B cell (primary cell): ENCODE measurements at regions not wholly inside any gene's neighbourhood (a gene's known extent, or its start where the extent isn't known, plus 50 kb on each side); places are given as distances from the start of the nearest gene placed in this dataset.

Experiments
- ATAC-seq: fragments of 200-7000 bp; cut with Tn5 transposase; one replicate; pipeline ENCODE4 v1.10.0; 2021; ENCODE audit warnings: low read depth, mild to moderate bottlenecking, moderate number of reproducible peaks, moderate library complexity
- CTCF ChIA-PET: fragments of 350-600 bp; sonication (Branson Sonifier 250); formaldehyde crosslinking; loops from one replicate; lab custom pipeline; 2021; ENCODE audit warnings: antibody characterized with exemption, inconsistent platforms; lab: Charles Lee
- POLR2A ChIA-PET: fragments of 350-600 bp; sonication (Branson Sonifier 250); formaldehyde crosslinking; loops from one replicate; lab custom pipeline; 2021; ENCODE audit warnings: antibody characterized with exemption; lab: Charles Lee
- DNase-seq: peaks from one replicate; pipeline ENCODE4 v3.0.0; 2013
- H2AFZ ChIP-seq: 2 replicates; pipeline ENCODE4 v1.6.1; 2012; ENCODE audit warnings: mild to moderate bottlenecking, low read depth, low read length; ENCODE audit not compliant: insufficient read depth, poor library complexity, severe bottlenecking
- H3K27ac ChIP-seq, 2 donors: 1 replicate in 1 of 2; 2 replicates in 1 of 2; pipeline ENCODE4 v1.5.1; 2012 to 2013; ENCODE audit warnings: low read length in 2 of 2, mild to moderate bottlenecking in 2 of 2, moderate library complexity in 1 of 2
- H3K27me3 ChIP-seq, 4 experiments: fragments of 200-600 bp in 1 of 4; sonication (generic) in 1 of 4; replicated peaks in 1 of 4; 1 replicate in 2 of 4; 2 replicates in 2 of 4; pipeline versions ENCODE4 v1.6.1 to v1.7.0; 2013 to 2016; ENCODE audit warnings: low read length in 3 of 4, mild to moderate bottlenecking in 2 of 4, mixed read lengths in 1 of 4, moderate library complexity in 1 of 4; ENCODE audit not compliant: insufficient read depth in 4 of 4, control insufficient read depth in 3 of 4; ENCODE audit errors: control extremely low read depth in 1 of 4
- H3K36me3 ChIP-seq, 2 experiments: replicated peaks in 1 of 2; 1 replicate in 1 of 2; 2 replicates in 1 of 2; pipeline versions ENCODE4 v1.6.1 to v1.7.1; 2013; ENCODE audit warnings: low read length in 1 of 2; ENCODE audit not compliant: insufficient read depth in 2 of 2, control insufficient read depth in 1 of 2; ENCODE audit errors: control extremely low read depth in 1 of 2, extremely low read depth in 1 of 2
- H3K4me1 ChIP-seq, 2 donors: fragments of 200-600 bp in 1 of 2; sonication (generic) in 1 of 2; 1 replicate in 1 of 2; 2 replicates in 1 of 2; pipeline versions ENCODE4 v1.5.1 to v1.6.1; 2013 to 2017; ENCODE audit warnings: low read length in 2 of 2; ENCODE audit not compliant: control insufficient read depth in 2 of 2, insufficient read depth in 2 of 2
- H3K4me2 ChIP-seq: replicated peaks from 2 replicates; pipeline ENCODE3; 2012; ENCODE audit warnings: mild to moderate bottlenecking, low read depth, low read length; ENCODE audit not compliant: poor library complexity, severe bottlenecking
- H3K4me3 ChIP-seq, 5 experiments: fragments of 200-600 bp in 1 of 5; sonication (generic) in 1 of 5; 1 replicate in 3 of 5; 2 replicates in 2 of 5; pipeline versions ENCODE4 v1.5.1 to v1.7.0; 2011 to 2016; ENCODE audit warnings: low read length in 4 of 5, mild to moderate bottlenecking in 4 of 5, low read depth in 2 of 5, control low read depth in 1 of 5, moderate library complexity in 1 of 5; ENCODE audit not compliant: insufficient read depth in 1 of 5; ENCODE audit errors: control extremely low read depth in 1 of 5, extremely low read depth in 1 of 5
- H3K79me2 ChIP-seq: fragments of 200-600 bp; sonication (generic); one replicate; pipeline ENCODE4 v1.6.0; 2016; ENCODE audit warnings: low read length; ENCODE audit not compliant: control insufficient read depth, insufficient read depth
- H3K9ac ChIP-seq: fragments of 200-600 bp; sonication (generic); 2 replicates; pipeline ENCODE4 v1.6.1; 2017; ENCODE audit warnings: mild to moderate bottlenecking, low read length, moderate library complexity
- H3K9me3 ChIP-seq, 3 donors: one replicate each; pipeline versions ENCODE4 v1.6.1 to v1.7.1; 2013; ENCODE audit warnings: low read length in 2 of 3; ENCODE audit not compliant: control insufficient read depth in 2 of 3, insufficient read depth in 1 of 3; ENCODE audit errors: control extremely low read depth in 1 of 3
- H4K20me1 ChIP-seq: 2 replicates; pipeline ENCODE4 v1.6.0; 2012; ENCODE audit warnings: mild to moderate bottlenecking, low read length; ENCODE audit not compliant: insufficient read depth, control insufficient read depth, poor library complexity, severe bottlenecking
- H3K27ac Mint-ChIP-seq: one replicate; pipeline ENCODE4 v1.8.0; 2021; ENCODE audit warnings: mixed read lengths
- H3K27me3 Mint-ChIP-seq: one replicate; pipeline ENCODE4 v1.8.0; 2021; ENCODE audit warnings: mixed read lengths
- H3K4me1 Mint-ChIP-seq: one replicate; pipeline ENCODE4 v1.8.0; 2021; ENCODE audit warnings: mixed read lengths
- H3K4me3 Mint-ChIP-seq: one replicate; pipeline ENCODE4 v1.8.0; 2021; ENCODE audit warnings: mixed read lengths
- H3K9me3 Mint-ChIP-seq: one replicate; pipeline ENCODE4 v1.8.0; 2022; ENCODE audit warnings: mixed read lengths; ENCODE audit not compliant: insufficient read depth
- EZH2 ChIP-seq: IDR thresholded peaks from 2 replicates; pipeline ENCODE4 v1.6.1; 2012; ENCODE audit warnings: borderline replicate concordance, low read depth, mild to moderate bottlenecking, moderate library complexity, low read length; ENCODE audit not compliant: insufficient read depth, poor library complexity, severe bottlenecking
- WGBS: methylation state at CpG from one replicate; pipeline ENCODE4 v1.1.5; 2013; ENCODE audit warnings: missing lambda C conversion rate; ENCODE audit not compliant: insufficient coverage; 5-methylcytosine and 5-hydroxymethylcytosine counted together
- intact Hi-C: fragments of 100-400 bp; cut with micrococcal nuclease; formaldehyde crosslinking; loops from one replicate; pipeline ENCODE4 v1.10.0; 2022
- TF ChIP-seq, protein P1 (sequence below): fragments of 200-600 bp; IDR thresholded peaks from one replicate; pipeline ENCODE4 v1.8.0; 2022; ENCODE audit warnings: antibody characterized with exemption, mild to moderate bottlenecking

DNA sequence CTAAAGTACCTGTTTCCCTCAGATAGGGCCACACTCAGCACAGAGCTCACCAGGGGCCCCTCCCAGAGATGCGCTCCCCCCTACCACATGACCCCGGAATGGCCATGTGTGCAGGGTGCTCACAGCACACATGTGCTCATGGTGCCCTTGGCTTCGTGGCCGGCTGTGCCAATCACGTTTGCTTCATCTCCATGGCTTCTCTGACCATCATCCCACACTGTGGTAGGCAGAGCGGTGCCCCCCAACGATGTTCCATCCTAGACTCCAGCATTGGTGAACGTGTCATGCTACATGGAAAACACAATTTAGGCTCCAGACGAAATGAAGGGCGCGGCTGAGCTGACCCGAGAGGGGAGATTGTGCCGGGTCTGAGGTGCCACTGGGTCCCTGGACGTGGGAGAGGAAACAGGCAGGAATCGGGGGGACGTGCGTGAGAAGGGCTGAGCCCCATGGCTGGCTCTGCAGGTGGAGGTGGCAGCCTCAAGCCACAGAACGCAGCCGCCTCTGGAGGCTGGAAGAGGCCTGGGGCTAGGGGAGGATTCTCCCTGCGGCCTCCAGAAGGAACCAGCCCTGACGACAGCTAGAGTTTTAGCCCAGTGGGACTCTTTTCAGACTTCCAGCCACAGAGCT is 126.5 kb downstream of the DLL1 start:
- Mint-ChIP-seq H3K4me3 (no peak overlapping the region), H3K4me1 (peaks cover 5% of the 10 kb centered on the region), H3K9me3 (no peaks in the 10 kb centered on the region), H3K27me3 (no peaks in the 10 kb centered on the region), H3K27ac (no peak overlapping the region)
- Histone ChIP-seq H3K79me2 (no peaks in the 10 kb centered on the region), H3K9ac (no peak overlapping the region), H4K20me1 (no peaks in the 10 kb centered on the region), H3K36me3 (no peaks in the 10 kb centered on the region), H3K4me3 (no peak overlapping the region), H3K27me3 (no peaks in the 10 kb centered on the region), H3K4me1 (peaks cover 0 to 15% of the 10 kb centered on the region in 2 donors), H2AFZ (no peak overlapping the region), H3K4me2 (no peak overlapping the region), H3K27ac (no peak overlapping the region), H3K9me3 (peaks cover 0 to 47% (median 0%) of the 10 kb centered on the region in 3 donors)
- TF ChIP-seq, protein P1, sequence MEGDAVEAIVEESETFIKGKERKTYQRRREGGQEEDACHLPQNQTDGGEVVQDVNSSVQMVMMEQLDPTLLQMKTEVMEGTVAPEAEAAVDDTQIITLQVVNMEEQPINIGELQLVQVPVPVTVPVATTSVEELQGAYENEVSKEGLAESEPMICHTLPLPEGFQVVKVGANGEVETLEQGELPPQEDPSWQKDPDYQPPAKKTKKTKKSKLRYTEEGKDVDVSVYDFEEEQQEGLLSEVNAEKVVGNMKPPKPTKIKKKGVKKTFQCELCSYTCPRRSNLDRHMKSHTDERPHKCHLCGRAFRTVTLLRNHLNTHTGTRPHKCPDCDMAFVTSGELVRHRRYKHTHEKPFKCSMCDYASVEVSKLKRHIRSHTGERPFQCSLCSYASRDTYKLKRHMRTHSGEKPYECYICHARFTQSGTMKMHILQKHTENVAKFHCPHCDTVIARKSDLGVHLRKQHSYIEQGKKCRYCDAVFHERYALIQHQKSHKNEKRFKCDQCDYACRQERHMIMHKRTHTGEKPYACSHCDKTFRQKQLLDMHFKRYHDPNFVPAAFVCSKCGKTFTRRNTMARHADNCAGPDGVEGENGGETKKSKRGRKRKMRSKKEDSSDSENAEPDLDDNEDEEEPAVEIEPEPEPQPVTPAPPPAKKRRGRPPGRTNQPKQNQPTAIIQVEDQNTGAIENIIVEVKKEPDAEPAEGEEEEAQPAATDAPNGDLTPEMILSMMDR: no peak
- TF ChIP-seq EZH2: no peak
- intact Hi-C loops: no loop called here
- ChIA-PET CTCF (no interaction called here), POLR2A (no interaction called here)
- DNase-seq: no peak
- 96% methylated on average over 20 of the region's 21 CpGs for WGBS
- ATAC-seq: no peak

DNA sequence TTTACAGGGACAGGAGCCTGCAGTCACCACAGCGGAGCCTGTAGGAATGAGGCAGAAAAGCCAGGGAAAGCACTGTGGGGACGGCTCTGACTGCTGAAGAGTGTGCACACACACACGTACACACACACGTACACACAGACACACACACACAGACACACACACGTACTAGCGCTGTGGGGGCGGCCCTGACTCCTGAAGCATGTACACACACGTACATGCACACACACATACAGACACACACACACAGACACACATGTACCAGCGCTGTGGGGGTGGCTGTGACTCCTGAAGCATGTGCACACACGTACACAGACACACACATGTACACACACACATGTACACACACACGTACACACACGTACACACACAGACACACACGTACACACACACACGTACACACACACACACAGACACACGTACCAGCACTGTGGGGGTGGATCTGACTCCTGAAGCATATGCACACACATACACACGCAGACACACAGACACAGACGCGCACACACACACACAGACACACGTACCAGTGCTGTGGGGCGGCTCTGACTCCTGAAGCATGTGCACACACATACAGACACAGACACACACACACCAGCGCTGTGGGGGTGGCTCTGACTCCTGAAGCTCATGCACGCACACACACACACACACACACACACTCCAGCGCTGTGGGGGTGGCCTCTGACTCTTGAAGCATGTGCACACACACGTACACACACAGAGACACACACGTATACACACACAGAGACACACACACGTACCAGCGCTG is 127.3 kb downstream of the DLL1 start:
- Histone ChIP-seq H3K79me2 (no peaks in the 10 kb centered on the region), H2AFZ (no peak overlapping the region), H3K4me2 (no peak overlapping the region), H3K27ac (no peak overlapping the region), H3K36me3 (no peaks in the 10 kb centered on the region), H3K4me1 (peaks cover 0 to 15% of the 10 kb centered on the region in 2 donors), H4K20me1 (no peaks in the 10 kb centered on the region), H3K27me3 (no peaks in the 10 kb centered on the region), H3K4me3 (no peak overlapping the region), H3K9ac (no peak overlapping the region), H3K9me3 (peaks cover 0 to 49% (median 0%) of the 10 kb centered on the region in 3 donors)
- ATAC-seq (no peak), DNase-seq (no peak)
- Mint-ChIP-seq H3K4me1 (peaks cover 5% of the 10 kb centered on the region), H3K27me3 (no peaks in the 10 kb centered on the region), H3K4me3 (no peak overlapping the region), H3K27ac (no peak overlapping the region), H3K9me3 (no peaks in the 10 kb centered on the region)
- POLR2A ChIA-PET: no interaction called here
- WGBS: 94% methylated on average over 20 of the region's 27 CpGs
- intact Hi-C loops: no loop called here
- no peak for TF ChIP-seq EZH2
- TF ChIP-seq, protein P1: no peak
- CTCF ChIA-PET: no interaction called here
